IMR-90 (cell line): ENCODE measurements at regions not wholly inside any gene's neighbourhood (a gene's known extent, or its start where the extent isn't known, plus 50 kb on each side); places are given as distances from the start of the nearest gene placed in this dataset.
A peak's percentile ranks its signal among the peaks of the same experiment; 100 is the strongest.

Experiments
- ATAC-seq: fragments of 200-7000 bp; cut with Tn5 transposase; 2 replicates; pipeline ENCODE4 v1.9.1; 2020; ENCODE audit warnings: low read depth, mild to moderate bottlenecking, moderate library complexity
- BruUV-seq: library from RNA; stranded (reverse); fragments of 400-500 nt; replicated peaks from 2 replicates; lab custom pipeline; 2021; lab: Mats Ljungman, UMichigan
- CTCF ChIA-PET: fragments of 300-600 bp; formaldehyde crosslinking; extraction: SDS; loops from one replicate; lab custom pipeline; 2021; ENCODE audit warnings: antibody characterized with exemption; lab: Yijun Ruan, JAX
- POLR2A ChIA-PET: fragments of 300-600 bp; sonication (Branson Sonifier 250); formaldehyde crosslinking; loops from one replicate; lab custom pipeline; 2022; ENCODE audit warnings: antibody characterized with exemption; ENCODE audit not compliant: unreplicated experiment; lab: Charles Lee
- DNase-seq: peaks from one replicate; pipeline ENCODE4 v3.0.0; 2013
- H2AFZ ChIP-seq: replicated peaks from 2 replicates; pipeline ENCODE3; 2013; ENCODE audit warnings: low read length, mild to moderate bottlenecking; ENCODE audit not compliant: poor library complexity
- H2AK5ac ChIP-seq: 2 replicates; pipeline ENCODE4 v1.6.1; 2013; ENCODE audit warnings: low read depth, low read length, inconsistent platforms
- H2AK9ac ChIP-seq: replicated peaks from 2 replicates; pipeline ENCODE3; 2013; ENCODE audit warnings: mild to moderate bottlenecking, low read depth, low read length, moderate library complexity; ENCODE audit not compliant: poor library complexity
- H2BK120ac ChIP-seq: 2 replicates; pipeline ENCODE4 v1.6.1; 2013; ENCODE audit warnings: low read depth, low read length, inconsistent platforms
- H2BK15ac ChIP-seq: 3 replicates; pipeline ENCODE4 v1.6.1; 2013; ENCODE audit warnings: low read depth, low read length, inconsistent platforms
- H2BK20ac ChIP-seq: 2 replicates; pipeline ENCODE4 v1.6.1; 2013; ENCODE audit warnings: low read depth, mild to moderate bottlenecking, inconsistent platforms, low read length, moderate library complexity
- H2BK5ac ChIP-seq: 2 replicates; pipeline ENCODE4 v1.6.1; 2013; ENCODE audit warnings: mild to moderate bottlenecking, low read depth, low read length, inconsistent platforms; ENCODE audit not compliant: poor library complexity, severe bottlenecking
- H3K14ac ChIP-seq: replicated peaks from 2 replicates; pipeline ENCODE4 v1.6.1; 2013; ENCODE audit warnings: low read depth, low read length, inconsistent platforms
- H3K18ac ChIP-seq: 2 replicates; pipeline ENCODE4 v1.6.1; 2013; ENCODE audit warnings: low read depth, low read length, control low read depth
- H3K23ac ChIP-seq: 2 replicates; pipeline ENCODE4 v1.6.1; 2013; ENCODE audit warnings: low read depth, low read length, inconsistent platforms
- H3K27ac ChIP-seq: 2 replicates; pipeline ENCODE4 v1.5.1; 2013; ENCODE audit warnings: mild to moderate bottlenecking, control low read depth, low read length; ENCODE audit not compliant: insufficient read depth
- H3K27me3 ChIP-seq: 2 replicates; pipeline ENCODE4 v1.6.1; 2013; ENCODE audit warnings: low read length; ENCODE audit not compliant: control insufficient read depth, insufficient read depth
- H3K36me3 ChIP-seq: 2 replicates; pipeline ENCODE4 v1.6.1; 2013; ENCODE audit warnings: low read length, mixed read lengths; ENCODE audit not compliant: control insufficient read depth, insufficient read depth
- H3K4ac ChIP-seq: 2 replicates; pipeline ENCODE4 v1.6.1; 2013; ENCODE audit warnings: low read depth, low read length, inconsistent platforms
- H3K4me1 ChIP-seq: 2 replicates; pipeline ENCODE4 v1.6.1; 2013; ENCODE audit warnings: low read length, mixed read lengths; ENCODE audit not compliant: control insufficient read depth, insufficient read depth
- H3K4me2 ChIP-seq: 2 replicates; pipeline ENCODE4 v1.6.1; 2013; ENCODE audit warnings: low read depth, mild to moderate bottlenecking, control low read depth, low read length, moderate library complexity
- H3K4me3 ChIP-seq: 2 replicates; pipeline ENCODE4 v1.5.1; 2013; ENCODE audit warnings: low read depth, mild to moderate bottlenecking, control low read depth, low read length, moderate library complexity; ENCODE audit not compliant: insufficient read depth
- H3K56ac ChIP-seq: 2 replicates; pipeline ENCODE4 v1.6.1; 2013; ENCODE audit warnings: low read length, inconsistent platforms; ENCODE audit not compliant: insufficient read depth; ENCODE audit errors: extremely low read depth
- H3K79me1 ChIP-seq, 2 experiments: 2 replicates each; pipeline ENCODE4 v1.6.1; 2013; ENCODE audit warnings: low read length in 2 of 2, inconsistent platforms in 1 of 2, low read depth in 1 of 2
- H3K9ac ChIP-seq: 2 replicates; pipeline ENCODE4 v1.6.1; 2013; ENCODE audit warnings: low read depth, low read length, control low read depth
- H3K9me1 ChIP-seq: 2 replicates; pipeline ENCODE4 v1.6.1; 2013; ENCODE audit warnings: low read length, inconsistent platforms; ENCODE audit not compliant: insufficient read depth
- H3K9me3 ChIP-seq: 2 replicates; pipeline ENCODE4 v1.6.1; 2013; ENCODE audit warnings: low read length; ENCODE audit not compliant: control insufficient read depth, insufficient read depth
- H4K20me1 ChIP-seq: 2 replicates; pipeline ENCODE4 v1.6.1; 2013; ENCODE audit warnings: low read length, inconsistent platforms; ENCODE audit not compliant: insufficient read depth
- H4K5ac ChIP-seq: 2 replicates; pipeline ENCODE4 v1.6.1; 2013; ENCODE audit warnings: mild to moderate bottlenecking, low read depth, low read length, control low read depth
- H4K8ac ChIP-seq, 2 experiments: 2 replicates each; pipeline ENCODE4 v1.6.1; 2013; ENCODE audit warnings: low read depth in 2 of 2, low read length in 2 of 2, control low read depth in 1 of 2, inconsistent platforms in 1 of 2
- H4K91ac ChIP-seq: 2 replicates; pipeline ENCODE4 v1.6.1; 2013; ENCODE audit warnings: low read depth, low read length, inconsistent platforms; ENCODE audit not compliant: insufficient read depth
- BHLHE40 ChIP-seq: fragments of 150-350 bp; IDR thresholded peaks from 2 replicates; pipeline ENCODE4 v1.6.1; 2016; ENCODE audit warnings: mild to moderate bottlenecking, low read depth, low read length
- CEBPB ChIP-seq: IDR thresholded peaks from 2 replicates; pipeline ENCODE4 v1.6.1; 2012; ENCODE audit warnings: low read depth, low read length, improper control_type of control experiment
- MAFK ChIP-seq: IDR thresholded peaks from 2 replicates; pipeline ENCODE4 v1.6.1; 2012; ENCODE audit warnings: low read depth, low read length, improper control_type of control experiment
- NFE2L2 ChIP-seq: fragments of 150-350 bp; IDR thresholded peaks from 2 replicates; pipeline ENCODE4 v1.6.1; 2016; ENCODE audit warnings: low read depth, mild to moderate bottlenecking, low read length
- RAD21 ChIP-seq: IDR thresholded peaks from 2 replicates; pipeline ENCODE4 v1.6.1; 2012; ENCODE audit warnings: low read length, improper control_type of control experiment
- RCOR1 ChIP-seq: IDR thresholded peaks from 2 replicates; pipeline ENCODE4 v1.6.1; 2012; ENCODE audit warnings: mild to moderate bottlenecking, low read length, improper control_type of control experiment; ENCODE audit not compliant: insufficient replicate concordance
- SMC3 ChIP-seq: fragments of 150-350 bp; IDR thresholded peaks from 2 replicates; pipeline ENCODE4 v1.6.1; 2016; ENCODE audit warnings: low read depth, mild to moderate bottlenecking, antibody characterized with exemption, low read length, moderate library complexity
- WGBS, 2 experiments: methylation state at CpG; one replicate each; pipeline versions ENCODE4 v1.1.5 to v1.1.7; 2013; ENCODE audit warnings: missing lambda C conversion rate in 2 of 2; ENCODE audit not compliant: insufficient read length in 1 of 2; ENCODE audit errors: extremely low coverage in 2 of 2; 5-methylcytosine and 5-hydroxymethylcytosine counted together
- dilution Hi-C: fragments of 300-500 bp; cut with HindIII; formaldehyde crosslinking; loops from one replicate; pipeline ENCODE4 v1.14.3; 2018; ENCODE audit warnings: low sequenced_read_pairs; ENCODE audit not compliant: unreplicated experiment
- in situ Hi-C: fragments of 300-500 bp; cut with MboI; formaldehyde crosslinking; loops from 3 replicates; pipeline ENCODE4 v1.14.3; 2019; ENCODE audit warnings: low sequenced_read_pairs, inconsistent platforms, mixed read lengths
- intact Hi-C: fragments of 100-400 bp; cut with micrococcal nuclease; formaldehyde crosslinking; loops from 2 replicates; pipeline ENCODE4 v1.10.0; 2022
- TF ChIP-seq, protein P1 (sequence below): conservative IDR thresholded peaks from 2 replicates; pipeline ENCODE4 v1.5.1; 2012; ENCODE audit warnings: mild to moderate bottlenecking, low read depth, low read length, improper control_type of control experiment

DNA sequence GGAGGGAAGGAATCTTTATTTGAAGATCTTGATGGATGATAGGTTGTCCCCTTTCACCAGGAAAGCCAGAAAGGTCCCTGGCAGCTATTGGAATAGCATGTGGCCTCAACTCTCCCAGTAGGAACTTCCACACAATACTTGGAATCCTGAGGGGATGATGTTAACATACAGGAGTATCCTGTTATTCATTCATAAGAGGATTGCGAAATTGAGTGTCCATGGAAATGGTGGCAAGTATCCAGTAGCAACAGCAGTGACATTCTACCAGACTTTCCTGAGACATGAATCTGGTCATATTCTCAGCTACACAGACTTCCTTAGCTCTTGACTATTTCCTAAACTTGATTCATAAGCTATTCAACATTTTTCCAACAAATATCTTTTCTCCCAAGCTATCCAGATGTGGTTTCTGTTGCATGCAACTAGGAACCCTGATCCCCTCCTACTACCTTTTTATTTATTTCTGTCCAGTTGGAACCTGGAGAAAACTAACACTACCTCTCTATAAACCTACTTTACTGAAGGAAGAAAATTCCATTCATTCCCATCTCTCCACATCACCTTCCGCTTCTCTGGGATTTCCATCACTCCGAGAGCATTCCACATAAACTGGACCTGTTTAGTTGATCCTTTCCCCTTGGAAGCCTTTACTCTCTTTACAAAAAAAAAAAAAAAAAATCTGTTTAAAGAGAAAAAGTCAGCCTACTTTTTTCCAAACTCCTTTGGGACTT lies 101.8 kb downstream of the ANXA5 start:
- peaks cover 2% of the 10 kb centered on the region; the same call in 1 of the 2 replicates for H3K9me1 ChIP-seq
- no peaks in the 10 kb centered on the region for H3K27me3 ChIP-seq
- H2BK5ac ChIP-seq = no peak overlapping the region
- ATAC-seq = no peak
- peak; percentile 30 for DNase-seq
- H3K27ac ChIP-seq = no peak overlapping the region
- no peak overlapping the region for H3K4ac ChIP-seq
- in situ Hi-C loops = no loop called here
- no peak overlapping the region for H3K4me2 ChIP-seq
- H3K9me3 ChIP-seq = no peaks in the 10 kb centered on the region
- H3K36me3 ChIP-seq = no peaks in the 10 kb centered on the region
- H3K23ac ChIP-seq = no peak overlapping the region
- no peak overlapping the region for H2AFZ ChIP-seq
- no peak overlapping the region for H2AK9ac ChIP-seq
- no peaks in the 10 kb centered on the region for H3K79me1 ChIP-seq
- no peak overlapping the region for H4K91ac ChIP-seq
- no peak overlapping the region for H4K8ac ChIP-seq
- H4K20me1 ChIP-seq = no peaks in the 10 kb centered on the region
- no peak overlapping the region for H2BK15ac ChIP-seq
- no peak overlapping the region for H3K4me3 ChIP-seq
- H3K14ac ChIP-seq = no peak overlapping the region
- no peak overlapping the region for H3K56ac ChIP-seq
- POLR2A ChIA-PET = no interaction called here
- dilution Hi-C loops = no loop called here
- H2BK120ac ChIP-seq = no peak overlapping the region
- intact Hi-C loops = no loop called here
- H3K4me1 ChIP-seq = no peaks in the 10 kb centered on the region
- TF ChIP-seq SMC3 (no peak), CEBPB (peak; percentile 93), MAFK (no peak), RAD21 (no peak), BHLHE40 (no peak), NFE2L2 (no peak), RCOR1 (no peak)
- TF ChIP-seq, protein P1, sequence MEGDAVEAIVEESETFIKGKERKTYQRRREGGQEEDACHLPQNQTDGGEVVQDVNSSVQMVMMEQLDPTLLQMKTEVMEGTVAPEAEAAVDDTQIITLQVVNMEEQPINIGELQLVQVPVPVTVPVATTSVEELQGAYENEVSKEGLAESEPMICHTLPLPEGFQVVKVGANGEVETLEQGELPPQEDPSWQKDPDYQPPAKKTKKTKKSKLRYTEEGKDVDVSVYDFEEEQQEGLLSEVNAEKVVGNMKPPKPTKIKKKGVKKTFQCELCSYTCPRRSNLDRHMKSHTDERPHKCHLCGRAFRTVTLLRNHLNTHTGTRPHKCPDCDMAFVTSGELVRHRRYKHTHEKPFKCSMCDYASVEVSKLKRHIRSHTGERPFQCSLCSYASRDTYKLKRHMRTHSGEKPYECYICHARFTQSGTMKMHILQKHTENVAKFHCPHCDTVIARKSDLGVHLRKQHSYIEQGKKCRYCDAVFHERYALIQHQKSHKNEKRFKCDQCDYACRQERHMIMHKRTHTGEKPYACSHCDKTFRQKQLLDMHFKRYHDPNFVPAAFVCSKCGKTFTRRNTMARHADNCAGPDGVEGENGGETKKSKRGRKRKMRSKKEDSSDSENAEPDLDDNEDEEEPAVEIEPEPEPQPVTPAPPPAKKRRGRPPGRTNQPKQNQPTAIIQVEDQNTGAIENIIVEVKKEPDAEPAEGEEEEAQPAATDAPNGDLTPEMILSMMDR = no peak
- no peak overlapping the region for H2AK5ac ChIP-seq
- H3K18ac ChIP-seq = no peak overlapping the region
- BruUV-seq = no TSS peak
- H4K5ac ChIP-seq = no peak overlapping the region
- WGBS, 2 experiments = no CpG with 5 or more reads among the region's 3 CpGs
- CTCF ChIA-PET = no interaction called here
- H2BK20ac ChIP-seq = no peak overlapping the region
- H3K9ac ChIP-seq = no peak overlapping the region
